ENCODE measurements at regions not wholly inside any gene's neighbourhood (a gene's known extent, or its start where the extent isn't known, plus 50 kb on each side); places are given as distances from the start of the nearest gene placed in this dataset.

DNA sequence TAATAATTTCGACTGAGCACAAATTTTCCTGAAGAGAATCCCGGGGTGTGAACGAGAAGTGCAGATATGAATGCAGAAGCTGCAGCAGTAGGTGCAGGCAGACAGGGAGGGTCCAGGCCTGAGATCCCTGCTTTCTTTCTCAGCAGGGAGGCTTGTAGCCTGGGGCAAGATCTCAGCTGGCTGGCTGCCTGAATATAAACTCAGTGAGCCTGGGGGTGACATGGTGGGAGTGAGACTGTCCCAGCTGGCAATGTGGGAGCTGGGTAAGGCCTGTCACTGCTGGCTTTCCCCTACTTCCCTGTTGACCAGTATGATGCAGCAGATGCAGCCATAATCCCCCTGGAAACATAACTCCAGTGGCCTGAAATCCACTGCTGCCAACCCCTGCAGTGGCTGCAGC, 325.2 kb downstream of the CETN3 start (continued):
- TF ChIP-seq, protein P1, sequence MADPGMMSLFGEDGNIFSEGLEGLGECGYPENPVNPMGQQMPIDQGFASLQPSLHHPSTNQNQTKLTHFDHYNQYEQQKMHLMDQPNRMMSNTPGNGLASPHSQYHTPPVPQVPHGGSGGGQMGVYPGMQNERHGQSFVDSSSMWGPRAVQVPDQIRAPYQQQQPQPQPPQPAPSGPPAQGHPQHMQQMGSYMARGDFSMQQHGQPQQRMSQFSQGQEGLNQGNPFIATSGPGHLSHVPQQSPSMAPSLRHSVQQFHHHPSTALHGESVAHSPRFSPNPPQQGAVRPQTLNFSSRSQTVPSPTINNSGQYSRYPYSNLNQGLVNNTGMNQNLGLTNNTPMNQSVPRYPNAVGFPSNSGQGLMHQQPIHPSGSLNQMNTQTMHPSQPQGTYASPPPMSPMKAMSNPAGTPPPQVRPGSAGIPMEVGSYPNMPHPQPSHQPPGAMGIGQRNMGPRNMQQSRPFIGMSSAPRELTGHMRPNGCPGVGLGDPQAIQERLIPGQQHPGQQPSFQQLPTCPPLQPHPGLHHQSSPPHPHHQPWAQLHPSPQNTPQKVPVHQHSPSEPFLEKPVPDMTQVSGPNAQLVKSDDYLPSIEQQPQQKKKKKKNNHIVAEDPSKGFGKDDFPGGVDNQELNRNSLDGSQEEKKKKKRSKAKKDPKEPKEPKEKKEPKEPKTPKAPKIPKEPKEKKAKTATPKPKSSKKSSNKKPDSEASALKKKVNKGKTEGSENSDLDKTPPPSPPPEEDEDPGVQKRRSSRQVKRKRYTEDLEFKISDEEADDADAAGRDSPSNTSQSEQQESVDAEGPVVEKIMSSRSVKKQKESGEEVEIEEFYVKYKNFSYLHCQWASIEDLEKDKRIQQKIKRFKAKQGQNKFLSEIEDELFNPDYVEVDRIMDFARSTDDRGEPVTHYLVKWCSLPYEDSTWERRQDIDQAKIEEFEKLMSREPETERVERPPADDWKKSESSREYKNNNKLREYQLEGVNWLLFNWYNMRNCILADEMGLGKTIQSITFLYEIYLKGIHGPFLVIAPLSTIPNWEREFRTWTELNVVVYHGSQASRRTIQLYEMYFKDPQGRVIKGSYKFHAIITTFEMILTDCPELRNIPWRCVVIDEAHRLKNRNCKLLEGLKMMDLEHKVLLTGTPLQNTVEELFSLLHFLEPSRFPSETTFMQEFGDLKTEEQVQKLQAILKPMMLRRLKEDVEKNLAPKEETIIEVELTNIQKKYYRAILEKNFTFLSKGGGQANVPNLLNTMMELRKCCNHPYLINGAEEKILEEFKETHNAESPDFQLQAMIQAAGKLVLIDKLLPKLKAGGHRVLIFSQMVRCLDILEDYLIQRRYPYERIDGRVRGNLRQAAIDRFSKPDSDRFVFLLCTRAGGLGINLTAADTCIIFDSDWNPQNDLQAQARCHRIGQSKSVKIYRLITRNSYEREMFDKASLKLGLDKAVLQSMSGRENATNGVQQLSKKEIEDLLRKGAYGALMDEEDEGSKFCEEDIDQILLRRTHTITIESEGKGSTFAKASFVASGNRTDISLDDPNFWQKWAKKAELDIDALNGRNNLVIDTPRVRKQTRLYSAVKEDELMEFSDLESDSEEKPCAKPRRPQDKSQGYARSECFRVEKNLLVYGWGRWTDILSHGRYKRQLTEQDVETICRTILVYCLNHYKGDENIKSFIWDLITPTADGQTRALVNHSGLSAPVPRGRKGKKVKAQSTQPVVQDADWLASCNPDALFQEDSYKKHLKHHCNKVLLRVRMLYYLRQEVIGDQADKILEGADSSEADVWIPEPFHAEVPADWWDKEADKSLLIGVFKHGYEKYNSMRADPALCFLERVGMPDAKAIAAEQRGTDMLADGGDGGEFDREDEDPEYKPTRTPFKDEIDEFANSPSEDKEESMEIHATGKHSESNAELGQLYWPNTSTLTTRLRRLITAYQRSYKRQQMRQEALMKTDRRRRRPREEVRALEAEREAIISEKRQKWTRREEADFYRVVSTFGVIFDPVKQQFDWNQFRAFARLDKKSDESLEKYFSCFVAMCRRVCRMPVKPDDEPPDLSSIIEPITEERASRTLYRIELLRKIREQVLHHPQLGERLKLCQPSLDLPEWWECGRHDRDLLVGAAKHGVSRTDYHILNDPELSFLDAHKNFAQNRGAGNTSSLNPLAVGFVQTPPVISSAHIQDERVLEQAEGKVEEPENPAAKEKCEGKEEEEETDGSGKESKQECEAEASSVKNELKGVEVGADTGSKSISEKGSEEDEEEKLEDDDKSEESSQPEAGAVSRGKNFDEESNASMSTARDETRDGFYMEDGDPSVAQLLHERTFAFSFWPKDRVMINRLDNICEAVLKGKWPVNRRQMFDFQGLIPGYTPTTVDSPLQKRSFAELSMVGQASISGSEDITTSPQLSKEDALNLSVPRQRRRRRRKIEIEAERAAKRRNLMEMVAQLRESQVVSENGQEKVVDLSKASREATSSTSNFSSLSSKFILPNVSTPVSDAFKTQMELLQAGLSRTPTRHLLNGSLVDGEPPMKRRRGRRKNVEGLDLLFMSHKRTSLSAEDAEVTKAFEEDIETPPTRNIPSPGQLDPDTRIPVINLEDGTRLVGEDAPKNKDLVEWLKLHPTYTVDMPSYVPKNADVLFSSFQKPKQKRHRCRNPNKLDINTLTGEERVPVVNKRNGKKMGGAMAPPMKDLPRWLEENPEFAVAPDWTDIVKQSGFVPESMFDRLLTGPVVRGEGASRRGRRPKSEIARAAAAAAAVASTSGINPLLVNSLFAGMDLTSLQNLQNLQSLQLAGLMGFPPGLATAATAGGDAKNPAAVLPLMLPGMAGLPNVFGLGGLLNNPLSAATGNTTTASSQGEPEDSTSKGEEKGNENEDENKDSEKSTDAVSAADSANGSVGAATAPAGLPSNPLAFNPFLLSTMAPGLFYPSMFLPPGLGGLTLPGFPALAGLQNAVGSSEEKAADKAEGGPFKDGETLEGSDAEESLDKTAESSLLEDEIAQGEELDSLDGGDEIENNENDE (IDR thresholded peaks at IDR 0.05; ENCODE audit: insufficient replicate concordance, low read length), result no peak
- TF ChIP-seq CTBP2 (IDR thresholded peaks at IDR 0.05; ENCODE audit: borderline replicate concordance, insufficient read depth, insufficient read length, low read length) (no peak), HDAC2 (IDR thresholded peaks at IDR 0.05; ENCODE audit: borderline replicate concordance in 1 of 2, low read depth in 2 of 2, low read length in 2 of 2) (no peak)
- TF ChIP-seq, protein P2, sequence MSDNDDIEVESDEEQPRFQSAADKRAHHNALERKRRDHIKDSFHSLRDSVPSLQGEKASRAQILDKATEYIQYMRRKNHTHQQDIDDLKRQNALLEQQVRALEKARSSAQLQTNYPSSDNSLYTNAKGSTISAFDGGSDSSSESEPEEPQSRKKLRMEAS (IDR thresholded peaks at IDR 0.05), result no peak
